HCT116 (cell line): ENCODE measurements at regions not wholly inside any gene's neighbourhood (a gene's known extent, or its start where the extent isn't known, plus 50 kb on each side); places are given as distances from the start of the nearest gene placed in this dataset.

Source experiments
- ATAC-seq: fragments of 200-7000 bp; cut with Tn5 transposase; 2 replicates; pipeline ENCODE4 v1.9.1; 2020; ENCODE audit warnings: mild to moderate bottlenecking, moderate library complexity
- BruUV-seq: library from RNA; stranded (reverse); fragments of 400-500 nt; replicated peaks from 2 replicates; lab custom pipeline; 2021; lab: Mats Ljungman, UMichigan
- CTCF ChIA-PET: fragments of 300-600 bp; sonication (Branson Sonifier 250); formaldehyde crosslinking; loops from one replicate; lab custom pipeline; 2021; ENCODE audit warnings: antibody characterized with exemption; lab: Charles Lee
- POLR2A ChIA-PET: fragments of 300-600, 350-600 bp; sonication (Branson Sonifier 250); formaldehyde crosslinking; loops from one replicate; lab custom pipeline; 2021; ENCODE audit warnings: antibody characterized with exemption; lab: Charles Lee
- RAD21 ChIA-PET, 2 experiments: fragments of 300-600 bp; sonication (Branson Sonifier 250); formaldehyde crosslinking; loops; one replicate each; lab custom pipeline; 2023; ENCODE audit warnings: low total read pairs in 2 of 2; ENCODE audit not compliant: uncharacterized antibody in 2 of 2, unreplicated experiment in 2 of 2, low non-redundant PET in 1 of 2; lab: Charles Lee
- DNase-seq: peaks from one replicate; pipeline ENCODE4 v3.0.0-alpha.2; 2010; ENCODE audit warnings: low read depth, low spot score
- H2AFZ ChIP-seq: fragments of 200-600 bp; shearing (Covaris generic), sonication (generic); 2 replicates; pipeline ENCODE4 v1.6.1; 2017; ENCODE audit warnings: low read depth, mixed run types, mixed read lengths, antibody characterized with exemption, low read length; ENCODE audit not compliant: poor library complexity, severe bottlenecking
- H3K27ac ChIP-seq: 2 replicates; pipeline ENCODE4 v1.5.1; 2012; ENCODE audit warnings: low read depth, low read length
- H3K27me3 ChIP-seq: fragments of 200-600 bp; sonication (generic); 2 replicates; pipeline ENCODE4 v1.6.1; 2016; ENCODE audit warnings: mixed run types, low read length, mixed read lengths; ENCODE audit not compliant: insufficient read depth
- H3K36me3 ChIP-seq, 2 experiments: fragments of 200-500 bp in 1 of 2; fragments of 200-600 bp in 1 of 2; sonication (Bioruptor generic) in 1 of 2; sonication (generic) in 1 of 2; 2 replicates each; pipeline versions ENCODE4 v1.5.1 to v1.6.1; 2014 to 2016; ENCODE audit warnings: low read length in 2 of 2, inconsistent platforms in 1 of 2, mixed read lengths in 1 of 2, mixed run types in 1 of 2; ENCODE audit not compliant: insufficient read depth in 2 of 2, control insufficient read depth in 1 of 2
- H3K4me1 ChIP-seq, 2 experiments: fragments of 200-600 bp in 1 of 2; sonication (generic) in 1 of 2; 2 replicates each; pipeline versions ENCODE4 v1.5.1 to v1.6.1; 2012 to 2017; ENCODE audit warnings: low read length in 2 of 2, inconsistent platforms in 1 of 2, mild to moderate bottlenecking in 1 of 2, mixed read lengths in 1 of 2, mixed run types in 1 of 2, moderate library complexity in 1 of 2; ENCODE audit not compliant: insufficient read depth in 2 of 2, control insufficient read depth in 1 of 2
- H3K4me2 ChIP-seq: fragments of 200-600 bp; sonication (generic); 2 replicates; pipeline ENCODE4 v1.6.1; 2017; ENCODE audit warnings: mixed run types, low read length, mixed read lengths
- H3K4me3 ChIP-seq, 2 experiments: fragments of 200-600 bp in 1 of 2; sonication (generic) in 1 of 2; replicated peaks in 1 of 2; 2 replicates each; pipeline ENCODE4 v1.5.1; 2011 to 2016; ENCODE audit warnings: low read length in 2 of 2, control low read depth in 1 of 2, low read depth in 1 of 2, mild to moderate bottlenecking in 1 of 2, mixed read lengths in 1 of 2, mixed run types in 1 of 2
- H3K79me2 ChIP-seq: fragments of 200-600 bp; sonication (generic); 2 replicates; pipeline ENCODE4 v1.6.1; 2017; ENCODE audit warnings: mild to moderate bottlenecking, mixed run types, low read length, moderate library complexity, mixed read lengths; ENCODE audit not compliant: insufficient read depth
- H3K9ac ChIP-seq: fragments of 200-600 bp; sonication (generic); 2 replicates; pipeline ENCODE4 v1.6.1; 2016; ENCODE audit warnings: low read length, mixed read lengths
- H3K9me2 ChIP-seq: fragments of 200-600 bp; sonication (generic), shearing (Covaris generic); 2 replicates; pipeline ENCODE4 v1.6.1; 2017; ENCODE audit warnings: mixed run types, mild to moderate bottlenecking, moderate library complexity; ENCODE audit not compliant: insufficient read depth
- H3K9me3 ChIP-seq, 2 experiments: fragments of 200-500 bp in 1 of 2; fragments of 200-600 bp in 1 of 2; sonication (Bioruptor generic) in 1 of 2; sonication (generic) in 1 of 2; 2 replicates each; pipeline ENCODE4 v1.6.1; 2014 to 2017; ENCODE audit warnings: low read length in 2 of 2, mixed read lengths in 2 of 2, inconsistent platforms in 1 of 2, low read depth in 1 of 2, mild to moderate bottlenecking in 1 of 2, mixed run types in 1 of 2, moderate library complexity in 1 of 2; ENCODE audit not compliant: control insufficient read depth in 1 of 2, insufficient read depth in 1 of 2
- H4K20me1 ChIP-seq: fragments of 200-600 bp; sonication (generic), shearing (Covaris generic); 2 replicates; pipeline ENCODE4 v1.6.1; 2017; ENCODE audit warnings: mixed run types, mild to moderate bottlenecking, moderate library complexity; ENCODE audit not compliant: insufficient read depth
- CEBPB ChIP-seq: IDR thresholded peaks from 2 replicates; pipeline ENCODE4 v1.6.1; 2012; ENCODE audit warnings: low read depth
- ELF1 ChIP-seq: IDR thresholded peaks from 2 replicates; pipeline ENCODE4 v1.6.1; 2012; ENCODE audit warnings: low read depth, borderline replicate concordance
- EZH2 ChIP-seq: fragments of 200-600 bp; sonication (generic); IDR thresholded peaks from 2 replicates; pipeline ENCODE4 v1.6.1; 2017; ENCODE audit warnings: antibody characterized with exemption, mixed run types
- EZH2phosphoT487 ChIP-seq: fragments of 200-600 bp; IDR thresholded peaks from 2 replicates; pipeline ENCODE4 v1.6.1; 2018; ENCODE audit warnings: antibody characterized with exemption, borderline replicate concordance
- MAX ChIP-seq: IDR thresholded peaks from 2 replicates; pipeline ENCODE4 v1.6.1; 2012
- POLR2A ChIP-seq: IDR thresholded peaks from 2 replicates; pipeline ENCODE4 v1.7.0; 2011; ENCODE audit warnings: borderline replicate concordance; ENCODE audit not compliant: insufficient read depth, insufficient read length; ENCODE audit errors: extremely low read depth
- RAD21 ChIP-seq: IDR thresholded peaks from 2 replicates; pipeline ENCODE4 v1.6.1; 2012; ENCODE audit warnings: low read depth, mild to moderate bottlenecking
- REST ChIP-seq: IDR thresholded peaks from 2 replicates; pipeline ENCODE4 v1.6.1; 2012; ENCODE audit warnings: low read depth
- SIN3A ChIP-seq: IDR thresholded peaks from 2 replicates; pipeline ENCODE4 v1.6.1; 2012; ENCODE audit warnings: low read depth
- SP1 ChIP-seq: IDR thresholded peaks from 2 replicates; pipeline ENCODE4 v1.6.1; 2012; ENCODE audit warnings: low read depth
- TCF7L2 ChIP-seq: IDR thresholded peaks from 2 replicates; pipeline ENCODE4 v1.7.0; 2011; ENCODE audit warnings: borderline replicate concordance, inconsistent platforms; ENCODE audit not compliant: insufficient read depth, insufficient read length; ENCODE audit errors: extremely low read depth
- YY1 ChIP-seq: IDR thresholded peaks from 2 replicates; pipeline ENCODE4 v1.6.1; 2011; ENCODE audit warnings: low read length, low read depth, moderate library complexity, mild to moderate bottlenecking; ENCODE audit not compliant: insufficient replicate concordance; ENCODE audit errors: extremely low read depth
- intact Hi-C: fragments of 100-400 bp; cut with micrococcal nuclease; formaldehyde crosslinking; loops from 2 replicates; pipeline ENCODE4 v1.10.0; 2022

- DNase-seq = no peak
- H2AFZ ChIP-seq = no peak overlapping the region
- ChIA-PET RAD21 (no interaction called here), CTCF (no interaction called here)
- intact Hi-C loops = no loop called here
- H3K9me3 ChIP-seq = no peaks in the 10 kb centered on the region
- H3K27ac ChIP-seq = no peak overlapping the region
- H3K9ac ChIP-seq = no peak overlapping the region
- H3K4me2 ChIP-seq = no peak overlapping the region
- peaks cover under 1 to 3% of the 10 kb centered on the region in 2 experiments for H3K4me1 ChIP-seq
- H3K9me2 ChIP-seq = no peaks in the 10 kb centered on the region
- TF ChIP-seq SP1 (no peak), YY1 (no peak), RAD21 (no peak), CEBPB (no peak), EZH2phosphoT487 (no peak), EZH2 (no peak), SIN3A (no peak), TCF7L2 (no peak), REST (no peak), MAX (no peak), POLR2A (no peak), ELF1 (no peak)
- TF ChIP-seq, all 23 proteins: peak for 0
- no peaks in the 10 kb centered on the region for H3K36me3 ChIP-seq
- H3K79me2 ChIP-seq = no peaks in the 10 kb centered on the region
- POLR2A ChIA-PET = no interaction called here
- ATAC-seq = no peak
- H3K4me3 ChIP-seq = no peak overlapping the region
- H3K27me3 ChIP-seq = no peaks in the 10 kb centered on the region
- no TSS peak for BruUV-seq
- no peaks in the 10 kb centered on the region for H4K20me1 ChIP-seq
These were observed 113.5 kb upstream of the PITX1 start for GRCh38 chr5:135147294-135148090.
